ENCODE measurements at regions not wholly inside any gene's neighbourhood (a gene's known extent, or its start where the extent isn't known, plus 50 kb on each side); places are given as distances from the start of the nearest gene placed in this dataset.
"Not testable (repeated sequence)": the region's sequence is repeated elsewhere in the genome, so short reads cannot be mapped to it uniquely, and the experiment has no call there.

DNA sequence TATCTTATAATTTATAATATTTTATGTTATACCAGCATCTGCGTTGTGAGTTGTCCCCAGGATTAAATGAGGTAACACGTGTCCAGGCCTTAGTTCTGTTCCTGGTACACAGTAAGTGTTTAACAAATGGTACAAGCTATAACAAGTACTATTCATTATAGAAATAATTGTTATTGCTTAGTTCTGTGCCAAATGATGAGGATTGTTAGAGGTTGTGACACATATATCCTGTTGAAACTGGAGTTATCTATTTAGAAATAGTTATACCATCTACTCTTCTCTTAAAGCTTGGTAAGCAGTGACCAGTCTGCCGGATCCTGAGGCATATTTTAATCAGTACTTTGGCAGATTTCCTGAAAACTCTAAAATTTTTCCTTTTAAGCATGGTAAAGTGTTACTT is 1066.5 kb downstream of the TMTC2 start:
- Mint-ChIP-seq H3K27me3 (no peaks in the 10 kb centered on the region), H3K36me3 (ENCODE audit: low read depth) (no peaks in the 10 kb centered on the region), H3K27ac (no peak overlapping the region), H3K4me3 (no peak overlapping the region), H3K4me1 (ENCODE audit: low read depth) (no peaks in the 10 kb centered on the region), H3K9me3 (no peaks in the 10 kb centered on the region)
- ATAC-seq = no peak
- TF ChIP-seq, protein P1, sequence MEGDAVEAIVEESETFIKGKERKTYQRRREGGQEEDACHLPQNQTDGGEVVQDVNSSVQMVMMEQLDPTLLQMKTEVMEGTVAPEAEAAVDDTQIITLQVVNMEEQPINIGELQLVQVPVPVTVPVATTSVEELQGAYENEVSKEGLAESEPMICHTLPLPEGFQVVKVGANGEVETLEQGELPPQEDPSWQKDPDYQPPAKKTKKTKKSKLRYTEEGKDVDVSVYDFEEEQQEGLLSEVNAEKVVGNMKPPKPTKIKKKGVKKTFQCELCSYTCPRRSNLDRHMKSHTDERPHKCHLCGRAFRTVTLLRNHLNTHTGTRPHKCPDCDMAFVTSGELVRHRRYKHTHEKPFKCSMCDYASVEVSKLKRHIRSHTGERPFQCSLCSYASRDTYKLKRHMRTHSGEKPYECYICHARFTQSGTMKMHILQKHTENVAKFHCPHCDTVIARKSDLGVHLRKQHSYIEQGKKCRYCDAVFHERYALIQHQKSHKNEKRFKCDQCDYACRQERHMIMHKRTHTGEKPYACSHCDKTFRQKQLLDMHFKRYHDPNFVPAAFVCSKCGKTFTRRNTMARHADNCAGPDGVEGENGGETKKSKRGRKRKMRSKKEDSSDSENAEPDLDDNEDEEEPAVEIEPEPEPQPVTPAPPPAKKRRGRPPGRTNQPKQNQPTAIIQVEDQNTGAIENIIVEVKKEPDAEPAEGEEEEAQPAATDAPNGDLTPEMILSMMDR (IDR thresholded peaks at IDR 0.05) = no peak
- ChIA-PET CTCF (no interaction called here), POLR2A (no interaction called here)
- intact Hi-C loops (cut with micrococcal nuclease) = no loop called here
- DNase-seq = no peak

DNA sequence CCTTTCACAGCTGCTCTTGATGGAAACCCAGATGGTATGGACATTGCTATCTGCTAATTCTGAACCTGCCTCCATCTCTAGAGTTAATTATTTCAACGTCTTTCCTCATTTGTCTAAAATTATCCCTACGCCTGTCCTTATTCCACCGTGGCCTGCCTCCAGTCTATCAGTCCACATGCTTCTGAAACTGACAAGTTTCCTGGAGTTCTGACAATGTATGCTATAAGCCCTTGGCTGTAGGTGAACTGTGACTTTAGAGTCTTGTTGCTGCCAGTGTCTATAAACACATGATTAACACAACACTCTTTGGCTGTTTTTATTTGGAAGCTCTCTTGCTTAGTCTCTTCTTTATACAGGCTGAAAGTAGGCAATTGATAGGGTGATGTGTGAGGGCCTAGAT is 1052.9 kb downstream of the TMTC2 start:
- Mint-ChIP-seq H3K36me3 (ENCODE audit: low read depth) (no peaks in the 10 kb centered on the region), H3K4me1 (ENCODE audit: low read depth) (no peaks in the 10 kb centered on the region), H3K9me3 (peaks cover 9% of the 10 kb centered on the region), H3K27ac (no peak overlapping the region), H3K4me3 (no peak overlapping the region), H3K27me3 (no peaks in the 10 kb centered on the region)
- POLR2A ChIA-PET = no interaction called here
- ATAC-seq (no peak), DNase-seq (no peak)
- CTCF ChIA-PET = no interaction called here
- TF ChIP-seq, protein P1 (IDR thresholded peaks at IDR 0.05) = no peak
- intact Hi-C loops (cut with micrococcal nuclease) = no loop called here

DNA sequence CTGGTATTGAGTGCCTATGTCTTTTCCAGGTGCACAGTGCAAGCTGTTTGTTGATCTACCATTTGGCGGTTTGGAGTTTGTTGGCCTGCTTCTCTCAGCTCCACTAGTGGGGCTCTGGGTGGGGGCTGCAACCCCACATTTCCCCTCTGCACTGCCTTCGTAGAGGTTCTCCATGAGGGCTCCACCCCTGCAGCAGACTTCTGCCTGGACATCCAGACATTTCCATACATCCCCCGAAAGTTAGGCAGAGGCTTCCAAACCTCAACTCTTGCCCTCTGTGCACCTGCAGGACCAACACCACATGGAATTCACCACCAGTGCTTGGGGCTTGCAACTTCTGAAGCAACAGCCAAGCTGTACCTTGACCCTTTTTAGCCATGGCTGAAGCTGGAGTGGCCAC is 1024.1 kb downstream of the TMTC2 start:
- no peak overlapping the region for H3K27ac Mint-ChIP-seq
- H3K4me3 Mint-ChIP-seq = no peak overlapping the region
- H3K36me3 Mint-ChIP-seq (ENCODE audit: low read depth) = no peaks in the 10 kb centered on the region
- H3K4me1 Mint-ChIP-seq (ENCODE audit: low read depth) = no peaks in the 10 kb centered on the region
- intact Hi-C loops (cut with micrococcal nuclease) = no loop called here
- TF ChIP-seq, protein P1 (IDR thresholded peaks at IDR 0.05) = no peak
- POLR2A ChIA-PET = no interaction called here
- H3K9me3 Mint-ChIP-seq = peaks cover 16% of the 10 kb centered on the region
- CTCF ChIA-PET = no interaction called here
- H3K27me3 Mint-ChIP-seq = no peaks in the 10 kb centered on the region
- ATAC-seq (no peak), DNase-seq (no peak)

DNA sequence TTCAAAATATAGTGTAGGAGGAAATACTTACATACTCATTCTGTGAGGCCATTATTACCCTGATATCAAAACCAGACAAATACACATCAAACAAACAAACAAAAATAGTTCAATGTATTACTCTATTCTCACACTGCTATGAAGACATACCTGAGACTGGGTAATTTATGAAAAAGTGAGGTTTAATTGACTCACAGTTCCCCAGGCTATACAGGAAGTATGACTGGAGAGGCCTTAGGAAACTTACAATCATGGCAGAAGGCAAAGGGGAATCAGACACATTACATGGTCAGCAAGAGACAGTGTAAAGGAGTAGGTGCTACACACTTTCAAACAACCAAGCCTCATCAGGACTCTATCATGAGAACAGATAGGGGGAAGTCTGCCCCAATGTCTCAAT is 1023.2 kb downstream of the TMTC2 start:
- Mint-ChIP-seq H3K27ac (no peak overlapping the region), H3K4me3 (no peak overlapping the region), H3K4me1 (ENCODE audit: low read depth) (no peaks in the 10 kb centered on the region), H3K36me3 (ENCODE audit: low read depth) (no peaks in the 10 kb centered on the region), H3K9me3 (peaks cover 16% of the 10 kb centered on the region), H3K27me3 (no peaks in the 10 kb centered on the region)
- ATAC-seq (no peak), DNase-seq (no peak)
- TF ChIP-seq, protein P1 (IDR thresholded peaks at IDR 0.05) = no peak
- intact Hi-C loops (cut with micrococcal nuclease) = no loop called here
- CTCF ChIA-PET = no interaction called here
- POLR2A ChIA-PET = no interaction called here

DNA sequence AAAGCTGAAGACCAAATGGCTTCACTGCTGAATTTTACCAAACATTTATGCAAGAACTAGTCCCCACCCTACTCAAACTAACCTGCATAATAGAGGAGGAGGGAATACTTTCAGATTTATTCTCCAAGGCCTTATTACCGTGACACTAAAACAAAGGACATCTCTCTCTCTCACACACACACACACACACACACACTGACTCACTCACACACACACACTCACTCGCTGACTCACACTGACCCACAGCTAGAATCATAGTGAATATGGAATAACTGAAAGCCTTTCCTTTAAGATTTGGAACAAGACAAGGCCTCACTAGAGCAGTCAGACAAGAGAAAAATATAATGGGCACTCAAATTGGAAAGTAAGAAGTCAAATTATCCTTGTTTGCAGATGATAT is 1014.1 kb downstream of the TMTC2 start:
- POLR2A ChIA-PET = no interaction called here
- intact Hi-C loops (cut with micrococcal nuclease) = no loop called here
- TF ChIP-seq, protein P1 (IDR thresholded peaks at IDR 0.05) = no peak
- H3K36me3 Mint-ChIP-seq (ENCODE audit: low read depth) = no peaks in the 10 kb centered on the region
- H3K9me3 Mint-ChIP-seq = peaks cover 5% of the 10 kb centered on the region
- CTCF ChIA-PET = no interaction called here
- no peak overlapping the region for H3K4me3 Mint-ChIP-seq
- no peak overlapping the region for H3K27ac Mint-ChIP-seq
- H3K27me3 Mint-ChIP-seq = no peaks in the 10 kb centered on the region
- no peaks in the 10 kb centered on the region for H3K4me1 Mint-ChIP-seq (ENCODE audit: low read depth)
- ATAC-seq = no peak
- no peak for DNase-seq

DNA sequence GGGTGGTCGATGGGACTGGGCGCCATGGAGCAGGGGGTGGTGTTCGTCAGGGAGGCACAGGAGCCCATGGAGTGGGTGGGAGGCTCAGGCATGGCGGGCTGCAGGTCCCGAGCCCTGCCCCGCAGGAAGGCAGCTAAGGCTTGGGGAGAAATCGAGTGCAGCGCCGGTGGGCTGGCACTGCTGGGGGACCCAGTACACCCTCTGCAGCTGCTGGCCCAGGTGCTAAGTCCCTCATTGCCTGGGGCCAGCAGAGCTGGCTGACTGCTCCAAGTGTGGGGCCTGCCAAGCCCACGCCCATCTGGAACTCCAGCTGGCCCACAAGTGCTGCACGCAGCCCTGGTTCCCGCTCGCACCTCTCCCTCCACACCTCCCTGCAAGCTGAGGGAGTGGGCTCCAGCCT is 1009.6 kb downstream of the TMTC2 start:
- H3K27me3 Mint-ChIP-seq; POLR2A ChIA-PET; H3K4me1 Mint-ChIP-seq (ENCODE audit: low read depth); DNase-seq; H3K27ac Mint-ChIP-seq; H3K9me3 Mint-ChIP-seq; CTCF ChIA-PET; intact Hi-C loops (cut with micrococcal nuclease); H3K4me3 Mint-ChIP-seq; ATAC-seq; H3K36me3 Mint-ChIP-seq (ENCODE audit: low read depth): not testable (repeated sequence)

All from activated CD8-positive, alpha-beta T cell treated with anti-CD3 and anti-CD28 coated beads for 36 hours (primary cell).